Neural cell (in vitro differentiated cells): ENCODE measurements at regions not wholly inside any gene's neighbourhood (a gene's known extent, or its start where the extent isn't known, plus 50 kb on each side); places are given as distances from the start of the nearest gene placed in this dataset.

ENCODE experiments used
- H2AFZ ChIP-seq: fragments of 200-600, 300-800 bp; sonication (generic), shearing (Covaris generic); 2 replicates; pipeline ENCODE4 v1.6.0; 2014; ENCODE audit warnings: low read depth, mild to moderate bottlenecking, antibody characterized with exemption, low read length, moderate library complexity
- H3F3A ChIP-seq: fragments of 200-600 bp; shearing (Covaris generic); 2 replicates; pipeline ENCODE4 v1.6.1; 2016; ENCODE audit warnings: mild to moderate bottlenecking, moderate library complexity, mixed read lengths, antibody characterized with exemption, low read length; ENCODE audit not compliant: insufficient read depth, poor library complexity, severe bottlenecking
- H3K27ac ChIP-seq: fragments of 200-600, 300-800 bp; sonication (generic), shearing (Covaris generic); 2 replicates; pipeline ENCODE4 v1.5.1; 2014; ENCODE audit warnings: mild to moderate bottlenecking, low read length, moderate library complexity
- H3K27me3 ChIP-seq: fragments of 300-800, 200-600 bp; sonication (generic), shearing (Covaris generic); 2 replicates; pipeline ENCODE4 v1.6.0; 2014; ENCODE audit warnings: mild to moderate bottlenecking, low read depth, low read length, moderate library complexity; ENCODE audit not compliant: insufficient read depth
- H3K36me3 ChIP-seq: fragments of 300-800, 200-600 bp; sonication (generic), shearing (Covaris generic); 2 replicates; pipeline ENCODE4 v1.5.1; 2014; ENCODE audit warnings: mild to moderate bottlenecking, antibody characterized with exemption, low read length, moderate library complexity; ENCODE audit not compliant: insufficient read depth
- H3K4me2 ChIP-seq: fragments of 300-800, 200-600 bp; sonication (generic), shearing (Covaris generic); 2 replicates; pipeline ENCODE4 v1.6.0; 2014; ENCODE audit warnings: mild to moderate bottlenecking, low read length
- H3K4me3 ChIP-seq: fragments of 300-800, 200-600 bp; sonication (generic), shearing (Covaris generic); 2 replicates; pipeline ENCODE4 v1.5.1; 2014; ENCODE audit warnings: mild to moderate bottlenecking, low read length, moderate library complexity
- H3K79me2 ChIP-seq: fragments of 200-600 bp; shearing (Covaris generic); replicated peaks from 2 replicates; pipeline ENCODE4 v1.6.0; 2014; ENCODE audit warnings: mild to moderate bottlenecking, low read length, moderate library complexity; ENCODE audit not compliant: insufficient read depth
- H3K9ac ChIP-seq: fragments of 300-800, 200-600 bp; sonication (generic), shearing (Covaris generic); 2 replicates; pipeline ENCODE4 v1.6.1; 2016; ENCODE audit warnings: mild to moderate bottlenecking, low read length, mixed read lengths
- H3K9me2 ChIP-seq: fragments of 200-600 bp; shearing (Covaris generic); 2 replicates; pipeline ENCODE4 v1.6.1; 2016; ENCODE audit warnings: mild to moderate bottlenecking, low read length, mixed read lengths; ENCODE audit not compliant: insufficient read depth
- H3K9me3 ChIP-seq: fragments of 200-600, 300-800 bp; sonication (generic), shearing (Covaris generic); 2 replicates; pipeline ENCODE4 v1.6.1; 2016; ENCODE audit warnings: mild to moderate bottlenecking, mixed run types, low read length, moderate library complexity, mixed read lengths
- H4K20me1 ChIP-seq: fragments of 200-600 bp; shearing (Covaris generic); 2 replicates; pipeline ENCODE4 v1.6.1; 2016; ENCODE audit warnings: mild to moderate bottlenecking, mixed run types; ENCODE audit not compliant: insufficient read depth
- CTCF ChIP-seq: fragments of 450-650 bp; IDR thresholded peaks from 2 replicates; pipeline ENCODE4 v1.5.1; 2014; ENCODE audit warnings: antibody characterized with exemption, mild to moderate bottlenecking, moderate library complexity; ENCODE audit not compliant: poor library complexity, severe bottlenecking
- EP300 ChIP-seq: fragments of 450-650 bp; conservative IDR thresholded peaks from 2 replicates; pipeline ENCODE4 v1.6.1; 2014; ENCODE audit warnings: antibody characterized with exemption, mild to moderate bottlenecking, moderate library complexity; ENCODE audit not compliant: poor library complexity, severe bottlenecking
- EZH2 ChIP-seq: fragments of 200-600, 300-800 bp; shearing (Covaris generic), sonication (generic); IDR thresholded peaks from 2 replicates; pipeline ENCODE4 v1.6.1; 2014; ENCODE audit warnings: antibody characterized with exemption, low read length, borderline replicate concordance, mild to moderate bottlenecking; ENCODE audit not compliant: insufficient read depth, poor library complexity, severe bottlenecking
- MXI1 ChIP-seq: fragments of 450-650 bp; conservative IDR thresholded peaks from 2 replicates; pipeline ENCODE4 v1.6.1; 2014; ENCODE audit warnings: antibody characterized with exemption, mild to moderate bottlenecking; ENCODE audit not compliant: poor library complexity, severe bottlenecking
- POLR2AphosphoS5 ChIP-seq: IDR thresholded peaks from 2 replicates; pipeline ENCODE4 v1.6.1; 2012
- RAD21 ChIP-seq: fragments of 450-650 bp; conservative IDR thresholded peaks from 2 replicates; pipeline ENCODE4 v1.6.1; 2014; ENCODE audit warnings: antibody characterized with exemption, mild to moderate bottlenecking, moderate library complexity
- REST ChIP-seq: IDR thresholded peaks from 2 replicates; pipeline ENCODE4 v1.6.1; 2012; ENCODE audit warnings: borderline replicate concordance
- SMC3 ChIP-seq: fragments of 450-650 bp; conservative IDR thresholded peaks from 2 replicates; pipeline ENCODE4 v1.6.1; 2014; ENCODE audit warnings: antibody characterized with exemption, mild to moderate bottlenecking, moderate library complexity; ENCODE audit not compliant: poor library complexity
- TAF1 ChIP-seq: IDR thresholded peaks from 2 replicates; pipeline ENCODE4 v1.6.1; 2012; ENCODE audit warnings: low read depth

GRCh38 chr18:60248336-60249330 is 123.9 kb downstream of the MC4R start:
- no peak overlapping the region for H3K4me3 ChIP-seq
- no peaks in the 10 kb centered on the region for H3K9me2 ChIP-seq
- no peaks in the 10 kb centered on the region for H3K27me3 ChIP-seq
- no peak overlapping the region for H3K4me2 ChIP-seq
- TF ChIP-seq EP300 (no peak), SMC3 (no peak), REST (no peak), MXI1 (no peak), TAF1 (no peak), POLR2AphosphoS5 (no peak), RAD21 (no peak), EZH2 (no peak), CTCF (no peak)
- H3F3A ChIP-seq: no peaks in the 10 kb centered on the region
- no peak overlapping the region for H3K9ac ChIP-seq
- H3K79me2 ChIP-seq: no peaks in the 10 kb centered on the region
- no peaks in the 10 kb centered on the region for H4K20me1 ChIP-seq
- H3K9me3 ChIP-seq: no peaks in the 10 kb centered on the region
- no peak overlapping the region for H2AFZ ChIP-seq
- no peaks in the 10 kb centered on the region for H3K36me3 ChIP-seq
- no peak overlapping the region for H3K27ac ChIP-seq

GRCh38 chr18:60247103-60247502 is 125.5 kb downstream of the MC4R start:
- Histone ChIP-seq H3K27me3 (no peaks in the 10 kb centered on the region), H3K4me3 (no peak overlapping the region), H2AFZ (no peak overlapping the region), H3K36me3 (no peaks in the 10 kb centered on the region), H3K9me2 (no peaks in the 10 kb centered on the region), H3K9me3 (no peaks in the 10 kb centered on the region), H3K4me2 (no peak overlapping the region), H4K20me1 (no peaks in the 10 kb centered on the region), H3K27ac (no peak overlapping the region), H3F3A (no peaks in the 10 kb centered on the region), H3K9ac (no peak overlapping the region), H3K79me2 (no peaks in the 10 kb centered on the region)
- no peak for TF ChIP-seq CTCF
- TF ChIP-seq SMC3: no peak
- no peak for TF ChIP-seq RAD21
- no peak for TF ChIP-seq EZH2
- TF ChIP-seq MXI1: no peak
- no peak for TF ChIP-seq REST
- no peak for TF ChIP-seq TAF1
- TF ChIP-seq EP300: no peak
